HG03039 (cell line): ENCODE measurements at regions not wholly inside any gene's neighbourhood (a gene's known extent, or its start where the extent isn't known, plus 50 kb on each side); places are given as distances from the start of the nearest gene placed in this dataset.

Experiments
- ATAC-seq: cut with Tn5 transposase; IDR thresholded peaks from one replicate; pipeline ENCODE4 v1.9.1; 2021; ENCODE audit warnings: mild to moderate bottlenecking, moderate library complexity; ENCODE audit not compliant: unreplicated experiment

DNA sequence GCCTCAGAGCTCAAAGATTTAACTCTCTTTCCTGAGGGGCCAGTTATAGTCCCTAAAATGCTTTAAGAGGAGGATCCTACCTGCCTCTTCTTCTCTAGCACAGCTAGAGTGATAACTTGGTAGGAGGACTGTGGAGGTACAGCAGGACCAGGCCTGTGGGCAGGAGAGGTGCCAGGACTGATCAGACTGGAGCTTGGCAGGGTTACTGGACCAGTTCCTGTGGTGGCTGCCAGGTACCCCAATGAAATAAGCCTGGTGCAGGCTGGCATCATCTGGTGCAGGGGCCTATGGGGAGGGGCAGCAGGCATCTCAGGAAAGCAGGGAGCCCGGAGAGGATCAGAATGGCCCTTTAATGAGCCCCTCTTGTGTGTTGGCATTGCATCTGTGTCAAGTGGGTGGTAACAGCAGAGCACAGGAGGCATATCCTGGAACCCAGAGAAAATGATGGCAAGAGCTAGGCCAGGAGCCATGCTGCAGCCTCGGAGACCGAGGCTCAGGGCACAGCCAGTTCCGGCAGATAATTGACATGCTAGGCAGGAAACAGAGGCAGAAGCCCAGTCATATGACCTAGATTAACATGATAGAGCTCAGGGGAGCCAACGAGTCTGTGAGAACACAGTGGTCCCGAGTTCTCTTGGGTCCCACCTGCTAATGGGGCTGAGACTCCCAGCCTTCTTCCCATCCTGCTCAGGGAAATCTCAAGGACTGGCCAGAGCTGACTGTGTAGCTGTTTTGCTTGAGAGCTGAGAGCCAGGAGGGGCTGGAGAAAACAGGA is 187.5 kb upstream of the ZBED5 start:
- no peak for ATAC-seq

DNA sequence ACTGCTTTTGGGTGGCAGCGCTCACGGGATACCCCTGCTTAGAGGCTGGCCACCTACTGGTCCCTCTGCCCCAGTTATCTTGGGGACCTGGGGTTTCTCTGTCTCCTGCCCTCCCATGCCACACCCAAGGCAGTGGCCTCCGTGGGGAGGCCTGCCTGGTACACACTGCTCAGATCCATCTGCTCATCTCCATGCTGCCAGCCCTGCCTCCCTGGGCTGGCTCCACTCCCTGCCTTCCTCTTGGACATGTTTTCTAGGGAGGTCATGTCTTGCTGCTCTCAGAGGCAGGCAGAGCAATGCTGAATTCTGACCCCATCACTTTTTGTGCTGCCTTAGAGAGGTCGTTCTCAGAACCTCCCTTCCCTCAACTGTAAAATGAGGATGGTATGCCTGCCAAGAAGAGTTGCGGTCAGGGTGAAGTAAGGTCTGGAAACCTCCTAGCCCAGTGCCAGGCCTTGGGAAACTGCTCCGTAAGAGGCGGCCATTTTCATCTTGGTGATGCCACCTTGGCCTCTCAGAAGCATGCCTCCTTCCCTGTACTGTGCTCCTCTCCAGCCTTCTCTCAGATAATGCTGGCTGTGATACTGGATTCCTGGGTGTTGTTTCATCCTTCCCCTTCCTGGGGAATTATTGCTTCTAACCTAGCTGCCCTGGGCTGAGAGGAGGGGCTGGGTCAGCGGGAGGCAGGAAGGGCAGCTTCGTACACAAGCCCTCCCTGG is 186.4 kb upstream of the ZBED5 start:
- no peak for ATAC-seq

DNA sequence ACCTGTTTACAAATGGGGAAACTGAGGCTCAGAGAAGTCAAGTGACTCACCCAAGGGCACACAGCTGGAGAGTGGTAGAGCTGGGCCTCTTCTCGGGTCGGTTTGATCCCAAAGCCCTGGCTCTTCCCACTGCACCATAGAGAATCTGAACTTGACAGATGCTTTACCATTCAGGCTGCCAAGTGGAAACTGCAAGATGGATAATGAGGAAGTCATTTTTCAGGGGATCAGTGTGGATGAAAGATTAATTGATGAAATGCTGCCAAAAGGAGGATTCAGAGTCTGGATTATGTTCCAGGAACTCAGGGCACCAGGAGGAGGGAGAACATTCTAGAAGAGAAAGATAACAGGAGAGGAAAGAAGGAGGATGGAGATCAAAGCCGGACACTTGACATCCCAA is 185.9 kb upstream of the ZBED5 start:
- no peak for ATAC-seq

DNA sequence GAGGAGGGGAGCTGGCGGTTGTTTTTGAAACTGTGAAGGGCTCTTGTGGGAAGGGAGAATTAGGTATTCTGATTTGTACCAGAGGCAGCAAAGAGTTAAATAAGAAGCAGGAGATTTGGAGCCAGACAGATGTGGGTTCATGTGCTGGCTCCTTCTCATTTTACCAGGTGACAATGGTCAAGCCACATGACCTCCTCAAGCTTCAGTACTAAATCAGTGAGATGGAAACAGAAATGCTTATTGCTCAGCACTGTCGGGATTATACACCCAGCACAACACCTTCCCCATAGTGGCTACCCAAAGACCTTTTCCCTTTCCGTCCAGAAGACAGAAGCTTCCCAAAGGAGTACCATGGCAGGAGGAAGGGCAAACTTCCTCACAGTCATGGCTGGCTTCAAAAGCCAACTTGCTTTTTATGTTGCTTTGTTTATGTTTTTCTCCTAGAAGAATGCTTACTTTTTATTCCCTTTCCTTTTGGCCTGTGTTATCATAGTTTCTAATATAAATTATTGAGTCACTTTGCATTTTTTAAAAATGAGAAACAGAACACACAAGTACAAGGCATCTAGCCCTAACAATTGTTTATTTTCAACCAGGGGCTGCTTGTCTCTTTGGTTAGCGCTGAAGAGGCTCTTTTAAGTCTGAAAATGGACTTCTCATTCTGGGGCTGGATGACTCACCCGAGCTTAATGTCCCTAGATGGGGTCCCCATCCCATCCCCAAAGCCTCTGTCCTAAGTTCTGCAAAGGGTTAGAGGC is 181.5 kb upstream of the ZBED5 start:
- ATAC-seq: no peak

DNA sequence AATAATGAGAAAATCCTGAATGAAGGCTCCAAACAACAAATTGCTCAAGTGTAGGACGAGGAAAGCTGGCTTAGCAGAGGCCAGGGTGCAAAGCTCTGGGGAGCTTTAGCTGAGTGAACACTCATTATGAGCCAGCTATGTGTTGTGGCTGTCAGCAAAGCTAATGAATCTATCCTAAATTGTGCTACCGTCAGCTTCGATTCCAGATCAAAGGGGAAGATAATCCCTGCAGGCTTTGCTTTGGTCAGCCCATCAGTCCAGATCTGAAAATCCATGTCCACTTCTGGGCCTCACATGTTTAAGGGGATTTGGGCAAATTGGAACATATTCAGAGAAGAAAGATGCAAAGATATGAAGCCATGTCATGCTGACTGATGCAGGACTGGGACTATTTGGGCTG is 180.9 kb upstream of the ZBED5 start:
- no peak for ATAC-seq

DNA sequence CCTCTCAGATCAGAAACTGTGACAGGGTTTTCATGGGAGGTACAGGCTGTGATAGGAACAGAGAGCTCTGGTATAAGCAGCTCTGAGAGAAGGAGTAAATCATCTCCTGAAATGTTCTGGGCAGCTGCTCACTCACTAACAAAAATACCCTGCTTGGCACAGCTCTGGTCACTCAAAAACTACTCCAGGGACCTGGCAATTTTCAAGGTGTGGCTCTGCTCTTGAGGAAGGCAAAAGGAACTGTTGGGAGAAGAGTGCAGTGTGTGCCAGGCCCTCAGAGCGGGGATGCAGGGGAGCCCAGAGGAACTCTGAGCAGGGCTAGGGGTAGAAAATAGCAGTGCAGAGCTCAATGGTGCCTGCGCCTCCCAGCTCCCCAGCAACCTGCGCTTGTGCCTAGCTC is 180.5 kb upstream of the ZBED5 start:
- no peak for ATAC-seq

DNA sequence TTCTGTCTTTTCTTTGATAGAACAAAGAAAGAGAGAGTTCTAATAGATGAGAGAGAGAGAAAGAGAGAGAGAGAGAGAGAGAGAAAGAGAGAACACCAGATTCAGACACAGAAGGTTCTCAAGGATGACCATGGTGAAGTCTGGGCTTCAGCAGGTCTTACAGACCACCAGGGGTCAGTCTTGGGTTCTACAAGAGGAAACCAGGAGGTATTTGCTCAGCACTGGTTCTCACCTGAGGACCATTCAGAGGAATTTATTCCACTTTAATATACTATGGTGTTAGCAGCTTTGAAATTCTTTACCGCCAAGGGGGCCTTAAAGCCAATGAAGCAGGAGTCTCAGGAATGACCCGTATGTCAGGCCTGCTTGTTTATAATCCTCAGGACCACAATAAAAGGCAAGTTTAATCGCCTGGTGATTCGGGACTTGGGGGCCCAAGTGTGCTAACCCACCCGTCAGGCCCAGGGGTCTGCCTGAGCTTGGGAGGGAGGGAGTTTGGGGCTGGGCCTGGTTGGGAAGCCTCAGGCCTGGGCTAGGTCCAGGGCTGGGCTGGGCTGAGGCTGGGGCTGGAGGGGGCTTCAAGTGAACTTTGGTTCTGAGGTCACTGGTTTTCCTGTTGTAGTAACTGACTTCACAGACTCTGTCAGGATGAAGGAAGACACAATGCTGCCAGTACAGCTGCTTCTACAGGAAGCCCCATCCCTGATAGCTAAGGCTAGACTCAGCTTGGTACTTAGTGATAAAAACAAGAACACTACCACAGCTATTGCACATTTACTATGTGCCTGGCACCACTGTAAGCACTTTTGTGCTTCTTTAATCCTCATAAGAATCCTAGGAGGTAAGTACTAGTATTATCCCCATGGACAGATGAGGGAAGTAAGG is 179.2 kb upstream of the ZBED5 start:
- ATAC-seq: no peak

DNA sequence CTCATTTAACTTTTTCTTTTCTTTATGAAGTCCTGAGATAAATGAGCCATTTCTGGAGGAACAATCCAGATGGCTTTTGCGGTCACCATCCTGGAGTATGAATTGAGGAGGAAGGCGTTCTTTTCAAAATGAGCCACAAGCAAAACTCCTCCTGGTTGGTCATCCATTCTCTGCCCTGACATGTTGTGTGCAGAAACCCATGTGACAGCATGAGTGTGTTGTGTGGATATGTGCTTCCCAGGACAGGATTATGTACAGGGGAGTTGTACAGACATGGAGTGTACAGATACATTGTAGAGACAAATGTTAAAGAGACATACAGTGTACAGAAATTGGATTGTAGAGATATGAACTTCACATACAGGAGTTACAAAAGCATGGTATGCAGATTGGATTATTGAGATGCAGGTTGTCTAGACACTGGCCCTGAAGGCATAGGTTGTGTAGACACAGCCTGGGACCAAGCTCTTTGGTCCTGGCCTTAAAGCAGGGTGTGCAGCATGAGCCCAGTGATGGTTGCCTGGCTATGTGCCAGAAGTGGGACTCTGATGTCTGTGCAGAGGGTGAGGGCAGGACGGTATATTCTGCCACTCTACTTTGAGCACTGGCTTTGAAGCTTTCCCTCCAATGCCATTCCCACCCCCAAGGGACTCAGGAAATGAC is 178.5 kb upstream of the ZBED5 start:
- ATAC-seq: no peak

DNA sequence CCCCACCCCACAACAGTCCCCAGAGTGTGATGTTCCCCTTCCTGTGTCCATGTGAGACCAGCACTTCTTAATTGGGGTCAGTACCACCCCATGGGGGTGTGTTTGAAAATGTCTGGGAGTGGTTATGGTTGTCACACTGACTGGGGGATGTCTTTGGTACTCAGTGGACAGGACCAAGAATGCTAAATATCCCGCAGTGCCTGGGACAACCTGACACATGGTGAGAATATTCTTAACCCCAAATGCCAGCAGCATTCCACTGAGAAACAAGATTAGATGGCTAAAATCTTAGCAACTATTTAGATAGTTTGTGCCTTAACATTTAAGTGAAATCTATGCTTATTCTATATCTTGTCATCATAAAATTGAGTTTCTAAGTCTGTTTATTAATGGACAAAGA is 177.5 kb upstream of the ZBED5 start:
- ATAC-seq: no peak

DNA sequence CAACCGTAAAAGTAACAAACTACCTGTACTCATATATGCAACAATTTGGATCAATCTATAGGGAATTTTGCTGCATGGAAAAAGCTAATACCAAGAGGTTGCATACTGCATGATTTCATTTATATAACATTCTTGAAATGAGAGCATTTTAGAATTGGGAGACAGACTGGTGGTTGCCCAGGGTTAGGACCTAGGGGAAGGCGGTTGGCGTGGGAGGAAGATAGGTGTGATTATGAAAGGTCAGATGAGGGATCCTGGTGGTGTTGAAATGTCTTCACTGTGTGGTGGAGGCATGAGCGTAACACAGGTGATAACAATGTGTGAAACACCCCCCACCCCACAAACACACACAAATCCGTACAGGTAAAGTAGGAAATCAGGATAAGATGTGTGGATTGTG is 176.6 kb upstream of the ZBED5 start:
- no peak for ATAC-seq

DNA sequence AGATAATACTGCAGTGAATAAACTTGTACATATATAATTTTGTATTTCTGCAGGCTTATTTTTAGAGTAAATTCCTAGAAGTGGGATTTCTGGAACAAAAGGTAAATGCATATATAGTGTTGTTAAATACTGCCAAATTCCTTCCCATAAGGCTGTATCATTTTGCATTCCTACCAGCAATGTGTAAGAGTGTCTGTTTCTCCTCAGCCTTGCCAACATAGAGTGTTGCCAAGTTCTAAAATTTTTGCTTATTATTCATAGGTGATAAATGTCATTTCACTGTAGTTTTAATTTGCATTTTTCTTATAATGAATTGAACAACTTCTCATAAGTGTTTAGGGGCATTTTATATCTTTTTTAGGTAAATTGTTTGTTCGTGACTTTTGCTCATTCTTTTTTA is 174.2 kb upstream of the ZBED5 start:
- no peak for ATAC-seq

DNA sequence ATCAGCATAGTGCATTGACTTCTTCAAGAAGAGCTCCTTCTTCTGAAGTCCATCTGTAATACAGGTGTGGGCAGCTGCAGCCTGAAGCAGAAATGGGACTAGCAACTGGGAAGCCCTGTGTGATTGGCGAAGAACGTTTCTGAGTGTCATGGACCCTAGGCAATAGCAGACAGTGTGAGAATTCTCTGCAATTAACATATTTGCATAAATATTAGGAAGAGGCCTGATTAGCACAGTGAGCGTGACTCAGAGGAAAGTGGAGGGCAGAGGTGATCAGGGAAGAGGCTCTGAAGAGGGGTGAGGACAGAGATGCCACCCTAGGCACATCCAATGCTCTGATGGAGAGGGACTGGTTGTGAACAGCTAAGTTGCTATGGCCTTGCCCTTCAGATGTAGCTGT is 171.2 kb upstream of the ZBED5 start:
- ATAC-seq: no peak

DNA sequence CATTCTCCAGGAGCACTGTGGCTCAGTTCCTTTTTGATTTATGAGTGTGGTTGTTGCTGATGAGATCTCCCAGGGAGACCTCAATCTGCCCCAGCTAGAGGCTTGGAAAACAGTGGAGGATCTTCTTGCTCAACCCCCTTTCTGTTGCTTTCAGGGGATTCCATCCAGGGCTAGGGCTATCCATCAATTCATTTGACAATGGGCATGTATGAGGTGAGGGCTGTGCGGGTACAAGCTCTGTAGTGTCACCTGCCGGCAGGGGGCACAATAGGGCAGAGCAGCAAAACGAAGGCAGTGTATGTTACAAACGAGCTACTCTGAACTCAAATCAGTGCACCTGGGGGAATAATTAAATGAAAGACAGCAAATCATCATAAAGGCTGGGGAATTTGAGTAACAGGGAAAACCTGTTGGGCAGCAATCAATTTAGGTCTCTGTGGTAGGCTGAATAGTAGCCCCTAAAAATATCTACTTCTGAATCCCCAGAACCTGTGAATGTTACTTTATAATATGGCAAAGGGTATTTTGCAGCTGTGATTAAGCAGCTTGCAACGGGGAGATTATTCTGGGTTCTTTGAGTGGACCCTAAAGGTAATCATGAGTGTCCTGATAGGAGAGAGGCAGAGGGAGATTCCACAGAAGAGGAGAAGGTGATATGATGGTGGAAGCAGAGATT is 170.3 kb upstream of the ZBED5 start:
- peak; percentile 49 for ATAC-seq

DNA sequence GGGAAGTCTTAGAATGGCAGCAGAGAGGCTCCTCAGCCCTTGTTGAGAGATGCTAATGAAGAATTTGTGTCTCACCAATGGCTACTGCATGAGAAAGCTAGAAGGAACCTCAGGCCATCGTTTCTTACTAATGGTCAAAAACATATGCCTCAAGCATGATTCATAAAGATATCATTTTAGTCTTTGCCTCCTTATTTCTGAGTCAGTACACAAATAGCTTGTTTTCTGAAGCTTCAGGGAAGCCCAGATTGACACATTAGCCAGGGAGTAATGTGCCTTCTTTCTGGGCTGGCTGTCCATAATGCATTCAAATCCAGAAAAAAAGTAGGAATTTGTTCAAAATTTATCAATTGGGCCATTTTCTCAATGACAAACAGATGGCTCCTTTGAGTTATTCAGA is 169.4 kb upstream of the ZBED5 start:
- no peak for ATAC-seq

DNA sequence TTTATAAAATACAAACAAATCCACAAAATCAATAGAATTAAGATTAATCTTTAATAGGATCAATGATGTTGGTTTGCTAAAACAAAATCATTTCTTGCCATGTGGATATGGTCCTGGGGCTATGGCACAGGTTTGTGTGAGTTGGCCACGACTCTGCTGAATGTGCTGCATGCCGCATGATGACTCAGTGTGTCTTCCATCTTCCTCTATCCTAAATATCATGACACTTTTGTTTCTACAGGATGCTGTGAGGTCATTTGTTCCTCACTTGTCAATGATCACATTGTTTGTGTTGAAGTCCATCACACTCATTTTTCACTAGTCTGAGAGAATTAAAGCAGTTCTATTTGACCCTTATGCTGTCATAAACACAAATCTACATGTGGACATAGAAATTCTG is 167.2 kb upstream of the ZBED5 start:
- no peak for ATAC-seq

DNA sequence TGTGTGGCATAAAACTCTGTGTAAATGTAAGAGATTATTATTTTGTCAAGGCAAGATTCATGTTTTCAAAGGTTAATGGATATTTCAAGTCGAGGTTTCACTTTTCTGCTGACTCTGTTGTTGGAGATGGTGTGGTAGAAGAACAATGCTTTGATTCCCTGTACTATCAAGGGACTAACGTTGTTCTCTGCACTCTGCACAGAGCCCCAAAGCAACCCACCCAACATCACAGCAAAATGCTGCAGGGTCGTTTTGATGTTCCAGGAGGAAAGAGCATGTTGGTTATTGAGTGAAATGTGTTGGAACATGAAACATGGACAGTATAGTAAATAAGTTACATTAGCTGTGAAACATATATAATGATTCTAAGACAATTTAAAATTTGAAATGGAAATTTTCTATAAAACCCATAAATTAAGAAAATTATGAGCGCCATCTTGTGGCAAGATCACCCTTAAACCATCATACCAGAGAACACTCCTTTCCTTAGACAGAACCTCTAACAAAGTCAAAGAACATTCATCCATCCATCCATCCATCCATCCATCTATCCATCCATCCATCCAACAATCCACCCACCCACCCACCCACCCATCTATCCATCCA is 164.4 kb upstream of the ZBED5 start:
- no peak for ATAC-seq

DNA sequence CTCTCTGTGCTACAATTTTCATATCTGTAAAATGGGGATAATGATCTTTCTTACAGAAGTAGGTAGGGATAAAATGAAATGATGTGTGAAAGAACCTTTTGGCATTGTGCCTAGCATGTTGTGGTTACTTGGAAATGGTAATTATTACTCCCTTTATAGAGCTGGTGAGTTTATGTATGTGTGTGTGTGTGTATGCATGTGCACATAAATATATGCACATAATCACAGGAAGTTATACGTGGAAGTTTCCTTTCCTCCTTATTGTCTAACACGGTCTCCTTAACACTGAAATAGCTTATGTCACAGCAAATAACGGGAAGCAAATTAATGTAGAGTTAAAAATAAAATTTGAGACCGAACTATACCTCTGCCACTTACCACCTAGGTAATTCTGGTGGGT is 163.7 kb upstream of the ZBED5 start:
- ATAC-seq: no peak

DNA sequence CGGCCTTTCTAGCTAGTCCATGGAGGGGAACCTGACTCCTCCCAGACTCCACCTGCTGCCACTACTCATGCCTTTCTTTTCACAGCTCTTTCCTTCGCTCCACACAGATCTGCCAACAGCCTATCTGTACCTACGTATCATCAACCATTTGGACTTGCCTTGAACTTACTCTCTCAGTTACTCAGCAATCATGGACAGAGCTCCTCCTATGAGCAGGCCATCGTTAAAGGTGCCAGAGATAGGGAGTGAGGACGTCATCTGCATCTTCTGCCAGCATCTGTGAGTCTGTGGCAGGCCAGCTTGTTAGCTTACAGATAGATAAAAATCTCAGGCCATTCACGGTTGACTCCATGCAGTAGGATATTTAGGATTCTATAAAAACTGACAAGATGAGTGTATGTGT is 162.9 kb upstream of the ZBED5 start:
- ATAC-seq: no peak

DNA sequence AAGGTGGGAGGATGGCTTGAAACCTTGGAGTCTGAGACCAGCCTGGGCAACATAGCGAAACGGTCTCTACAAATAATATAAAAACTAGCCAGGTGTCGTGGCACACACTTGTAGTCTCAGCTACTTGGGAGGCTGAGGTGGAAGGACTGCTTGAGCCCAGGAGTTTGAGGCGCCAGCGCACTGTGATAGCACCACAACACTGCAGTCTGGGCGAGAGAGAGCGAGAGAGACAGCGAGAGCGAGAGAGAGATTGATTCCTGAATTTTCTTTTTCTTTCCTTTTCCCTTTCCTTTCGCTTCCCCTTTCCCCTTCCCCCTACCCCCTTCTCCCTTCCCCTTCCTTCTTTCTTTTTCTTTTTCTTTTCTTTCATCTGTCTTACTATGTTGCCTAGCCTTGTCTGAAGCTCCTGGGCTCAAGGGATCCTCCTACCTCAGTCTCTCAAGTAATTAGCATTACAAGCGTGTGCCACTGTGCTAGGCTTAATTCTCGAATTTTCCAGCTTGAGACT is 162.4 kb upstream of the ZBED5 start:
- ATAC-seq: no peak
